GM21360 (cell line): ENCODE measurements at regions not wholly inside any gene's neighbourhood (a gene's known extent, or its start where the extent isn't known, plus 50 kb on each side); places are given as distances from the start of the nearest gene placed in this dataset.

Source experiments
- ATAC-seq: cut with Tn5 transposase; IDR thresholded peaks from one replicate; pipeline ENCODE4 v1.9.1; 2021; ENCODE audit warnings: mild to moderate bottlenecking, moderate library complexity; ENCODE audit not compliant: unreplicated experiment

GRCh38 chr14:34931206-34931605, 51.6 kb upstream of the SRP54 start:
- peak; percentile 26 for ATAC-seq

- ATAC-seq = peak; percentile 83
Observed at GRCh38 chr14:34930591-34931091, 52.2 kb upstream of the SRP54 start.

GRCh38 chr14:34926552-34926951, 51.4 kb upstream of the BAZ1A start:
- no peak for ATAC-seq
